ENCODE measurements at regions not wholly inside any gene's neighbourhood (a gene's known extent, or its start where the extent isn't known, plus 50 kb on each side); places are given as distances from the start of the nearest gene placed in this dataset.

GRCh38 chr9:75531588-75531987, 358.9 kb upstream of the PCSK5 start:
- TF ChIP-seq CTCF (IDR thresholded peaks at IDR 0.05; ENCODE audit: borderline replicate concordance, insufficient read depth, low read depth, low read length): no peak
- H3K4me3 ChIP-seq (ENCODE audit: low read depth, low read length): no peak overlapping the region

- no peak overlapping the region for H3K4me3 ChIP-seq (ENCODE audit: low read depth, low read length)
- no peak for TF ChIP-seq CTCF (IDR thresholded peaks at IDR 0.05; ENCODE audit: borderline replicate concordance, insufficient read depth, low read depth, low read length)
Measured at GRCh38 chr9:75532233-75533050, 358.0 kb upstream of the PCSK5 start.

DNA sequence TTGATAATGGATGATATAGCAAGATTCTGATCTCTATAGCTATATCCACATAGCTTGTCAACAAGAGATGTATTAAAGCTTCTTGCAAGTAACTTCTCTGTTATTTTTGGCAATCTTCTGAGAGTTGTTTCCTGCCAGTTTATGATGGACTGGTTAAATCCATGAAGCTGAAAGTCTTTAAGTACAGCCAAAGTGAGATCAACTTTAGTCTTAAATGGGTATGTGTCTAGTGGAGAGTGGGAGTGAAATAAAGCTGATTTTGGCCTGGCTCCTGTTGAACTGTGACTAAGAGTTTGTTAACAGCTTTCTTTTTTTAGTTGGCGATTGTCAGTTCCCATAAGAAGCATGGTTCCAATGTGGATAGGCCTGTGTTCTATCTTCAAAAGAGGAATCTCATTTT, 350.9 kb upstream of the PCSK5 start:
- no peak for TF ChIP-seq CTCF (IDR thresholded peaks at IDR 0.05; ENCODE audit: borderline replicate concordance, insufficient read depth, low read depth, low read length)

GRCh38 chr9:75540185-75540584, 350.3 kb upstream of the PCSK5 start:
- no peak for TF ChIP-seq CTCF (IDR thresholded peaks at IDR 0.05; ENCODE audit: borderline replicate concordance, insufficient read depth, low read depth, low read length)
- H3K4me3 ChIP-seq (ENCODE audit: low read depth, low read length): no peak overlapping the region

More for the DNA sequence above, 350.9 kb upstream of the PCSK5 start:
- no peak overlapping the region for H3K4me3 ChIP-seq (ENCODE audit: low read depth, low read length)

DNA sequence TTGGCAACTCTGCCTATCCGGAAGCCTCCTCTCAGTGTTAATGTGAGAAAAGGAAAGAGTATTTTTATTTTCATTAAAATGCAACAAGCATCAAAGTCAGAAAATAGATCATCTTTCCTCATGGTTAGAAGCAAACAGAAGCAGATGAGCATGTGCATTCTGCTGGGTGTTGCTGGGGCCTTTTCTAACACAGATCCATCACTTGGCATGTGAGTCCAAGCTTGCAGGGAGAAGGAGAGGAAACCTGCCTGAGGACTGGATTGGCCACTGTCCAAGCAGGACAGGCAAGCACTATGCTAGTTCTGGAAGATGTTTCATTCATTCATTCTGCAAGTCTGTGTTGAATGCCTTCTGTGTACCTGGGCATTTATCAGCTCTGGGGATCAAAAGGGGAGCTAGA, 348.7 kb upstream of the PCSK5 start:
- TF ChIP-seq CTCF (IDR thresholded peaks at IDR 0.05; ENCODE audit: borderline replicate concordance, insufficient read depth, low read depth, low read length): no peak
- no peak overlapping the region for H3K4me3 ChIP-seq (ENCODE audit: low read depth, low read length)

DNA sequence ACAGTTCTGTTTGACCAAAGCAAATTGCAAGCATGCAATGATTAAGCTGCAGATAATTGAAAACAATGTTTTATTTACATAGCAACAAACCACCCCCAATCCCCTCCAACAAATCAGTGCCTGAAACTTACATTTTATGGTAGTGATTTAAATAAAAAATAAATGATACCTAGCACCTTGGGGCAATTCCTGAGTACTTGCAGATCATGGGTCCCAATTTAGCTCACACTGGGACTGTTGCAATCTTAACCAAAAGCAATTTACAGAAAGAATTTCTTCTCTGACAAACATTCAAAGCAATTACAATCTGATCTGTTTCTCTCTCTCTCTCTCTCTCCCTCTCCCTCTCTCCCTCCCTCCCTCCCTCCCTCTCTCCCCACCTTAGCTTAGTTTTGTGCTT, 345.7 kb upstream of the PCSK5 start:
- no peak for TF ChIP-seq CTCF (IDR thresholded peaks at IDR 0.05; ENCODE audit: borderline replicate concordance, insufficient read depth, low read depth, low read length)
- no peak overlapping the region for H3K4me3 ChIP-seq (ENCODE audit: low read depth, low read length)

GRCh38 chr9:75545287-75545686, 345.2 kb upstream of the PCSK5 start:
- TF ChIP-seq CTCF (IDR thresholded peaks at IDR 0.05; ENCODE audit: borderline replicate concordance, insufficient read depth, low read depth, low read length): no peak
- no peak overlapping the region for H3K4me3 ChIP-seq (ENCODE audit: low read depth, low read length)

Data from GM12875 (cell line).